Kidney glomerular epithelial cell (primary cell): ENCODE measurements at regions not wholly inside any gene's neighbourhood (a gene's known extent, or its start where the extent isn't known, plus 50 kb on each side); places are given as distances from the start of the nearest gene placed in this dataset.
"Not testable (repeated sequence)": the region's sequence is repeated elsewhere in the genome, so short reads cannot be mapped to it uniquely, and the experiment has no call there.

Source experiments
- DNase-seq: peaks from one replicate; lab custom pipeline; 2025; lab: John Stamatoyannopoulos, UW

GRCh38 chr1:60915441-60915840, 166.9 kb upstream of the NFIA start:
- no peak for DNase-seq

GRCh38 chr1:60914982-60915381, 167.4 kb upstream of the NFIA start:
- DNase-seq = no peak

- DNase-seq = not testable (repeated sequence)
These were observed 168.7 kb upstream of the NFIA start for GRCh38 chr1:60913708-60914107.

- no peak for DNase-seq
These were observed 169.3 kb upstream of the NFIA start for GRCh38 chr1:60913039-60913438.

- no peak for DNase-seq
These were observed 170.2 kb upstream of the NFIA start for GRCh38 chr1:60911966-60912697.

- no peak for DNase-seq
These were observed 174.2 kb upstream of the NFIA start for GRCh38 chr1:60908159-60908558.

GRCh38 chr1:60906526-60906925, 175.8 kb upstream of the NFIA start:
- no peak for DNase-seq

- DNase-seq = no peak
These were observed 176.3 kb upstream of the NFIA start for GRCh38 chr1:60906039-60906438.

- no peak for DNase-seq
These were observed 178.1 kb upstream of the NFIA start for GRCh38 chr1:60904099-60904851.

GRCh38 chr1:60903591-60903990, 178.8 kb upstream of the NFIA start:
- DNase-seq = no peak

GRCh38 chr1:60899464-60899863, 182.9 kb upstream of the NFIA start:
- no peak for DNase-seq

GRCh38 chr1:60898987-60899386, 183.4 kb upstream of the NFIA start:
- DNase-seq = no peak

GRCh38 chr1:60898413-60898812, 183.9 kb upstream of the NFIA start:
- no peak for DNase-seq

GRCh38 chr1:60896701-60897363, 185.5 kb upstream of the NFIA start:
- DNase-seq = no peak

GRCh38 chr1:60895701-60896100, 186.7 kb upstream of the NFIA start:
- DNase-seq = no peak

- no peak for DNase-seq
These were observed 187.1 kb upstream of the NFIA start for GRCh38 chr1:60895252-60895651.

GRCh38 chr1:60894741-60895140, 187.6 kb upstream of the NFIA start:
- DNase-seq = no peak

- no peak for DNase-seq
These were observed 188.2 kb upstream of the NFIA start for GRCh38 chr1:60894130-60894529.

- DNase-seq = no peak
These were observed 189.0 kb upstream of the NFIA start for GRCh38 chr1:60893136-60893930.

GRCh38 chr1:60891765-60892164, 190.6 kb upstream of the NFIA start:
- DNase-seq = no peak

- DNase-seq = no peak
These were observed 191.1 kb upstream of the NFIA start for GRCh38 chr1:60891281-60891680.

- DNase-seq = no peak
These were observed 191.7 kb upstream of the NFIA start for GRCh38 chr1:60890664-60891063.
